GM18907 (cell line): ENCODE measurements at regions not wholly inside any gene's neighbourhood (a gene's known extent, or its start where the extent isn't known, plus 50 kb on each side); places are given as distances from the start of the nearest gene placed in this dataset.

Experiments
- ATAC-seq: cut with Tn5 transposase; IDR thresholded peaks from one replicate; pipeline ENCODE4 v1.9.1; 2021; ENCODE audit warnings: mild to moderate bottlenecking, moderate library complexity; ENCODE audit not compliant: unreplicated experiment

GRCh38 chr19:30880151-30880550 lies 469.1 kb downstream of the TSHZ3 start:
- no peak for ATAC-seq

- no peak for ATAC-seq
Measured at GRCh38 chr19:30879736-30880135, 469.5 kb downstream of the TSHZ3 start.

GRCh38 chr19:30879225-30879624 lies 470.0 kb downstream of the TSHZ3 start:
- no peak for ATAC-seq

GRCh38 chr19:30878495-30878894 lies 470.7 kb downstream of the TSHZ3 start:
- no peak for ATAC-seq

GRCh38 chr19:30877661-30878113 lies 471.5 kb downstream of the TSHZ3 start:
- no peak for ATAC-seq

GRCh38 chr19:30873691-30874090 lies 475.5 kb downstream of the TSHZ3 start:
- ATAC-seq, result no peak

- ATAC-seq, result no peak
Measured at GRCh38 chr19:30873003-30873402, 476.2 kb downstream of the TSHZ3 start.

- ATAC-seq, result no peak
Measured at GRCh38 chr19:30871979-30872378, 477.3 kb downstream of the TSHZ3 start.

- no peak for ATAC-seq
Measured at GRCh38 chr19:30870876-30871275, 478.4 kb downstream of the TSHZ3 start.

GRCh38 chr19:30865511-30865910 lies 483.7 kb downstream of the TSHZ3 start:
- no peak for ATAC-seq

GRCh38 chr19:30864391-30865215 lies 484.6 kb downstream of the TSHZ3 start:
- ATAC-seq, result no peak

- ATAC-seq, result no peak
Measured at GRCh38 chr19:30862876-30863275, 486.4 kb downstream of the TSHZ3 start.

GRCh38 chr19:30861919-30862318 lies 487.3 kb downstream of the TSHZ3 start:
- no peak for ATAC-seq

- no peak for ATAC-seq
Measured at GRCh38 chr19:30857966-30858490, 485.8 kb downstream of the ZNF536 start.

GRCh38 chr19:30857388-30857787 lies 485.2 kb downstream of the ZNF536 start:
- ATAC-seq, result no peak

GRCh38 chr19:30856786-30857185 lies 484.6 kb downstream of the ZNF536 start:
- no peak for ATAC-seq

GRCh38 chr19:30856376-30856775 lies 484.2 kb downstream of the ZNF536 start:
- ATAC-seq, result no peak

GRCh38 chr19:30855442-30855841 lies 483.3 kb downstream of the ZNF536 start:
- no peak for ATAC-seq

- no peak for ATAC-seq
Measured at GRCh38 chr19:30854661-30855060, 482.5 kb downstream of the ZNF536 start.

GRCh38 chr19:30854207-30854606 lies 482.0 kb downstream of the ZNF536 start:
- no peak for ATAC-seq

- no peak for ATAC-seq
Measured at GRCh38 chr19:30853036-30853435, 480.9 kb downstream of the ZNF536 start.

GRCh38 chr19:30852168-30852567 lies 480.0 kb downstream of the ZNF536 start:
- ATAC-seq, result no peak

GRCh38 chr19:30851646-30852045 lies 479.5 kb downstream of the ZNF536 start:
- no peak for ATAC-seq
